ELF-1 (cell line): ENCODE measurements at regions not wholly inside any gene's neighbourhood (a gene's known extent, or its start where the extent isn't known, plus 50 kb on each side); places are given as distances from the start of the nearest gene placed in this dataset.
"Not testable (repeated sequence)": the region's sequence is repeated elsewhere in the genome, so short reads cannot be mapped to it uniquely, and the experiment has no call there.

ENCODE experiments used
- DNase-seq: peaks from one replicate; pipeline ENCODE4 v3.0.0-alpha.2; 2016; ENCODE audit warnings: low read depth, low spot score

DNA sequence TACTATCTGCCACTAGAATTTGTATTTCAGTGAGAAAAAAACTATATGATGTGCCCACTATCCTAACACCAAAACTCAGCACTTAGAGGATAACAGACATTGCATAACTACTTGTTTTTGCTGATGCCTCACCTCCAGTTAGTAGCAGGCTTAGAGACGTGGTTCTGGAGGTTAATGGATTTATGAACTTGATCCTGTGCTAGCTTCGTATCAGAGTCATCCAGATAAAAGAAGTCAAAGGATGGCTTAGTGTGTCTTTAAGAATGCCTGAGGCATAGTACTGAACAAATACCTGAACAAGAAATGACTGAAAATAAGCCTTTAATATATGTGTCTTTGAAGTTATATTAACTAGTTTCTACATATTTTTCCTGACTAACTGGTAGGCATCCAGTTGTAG lies 414.9 kb upstream of the PTCHD4 start:
- DNase-seq: no peak

DNA sequence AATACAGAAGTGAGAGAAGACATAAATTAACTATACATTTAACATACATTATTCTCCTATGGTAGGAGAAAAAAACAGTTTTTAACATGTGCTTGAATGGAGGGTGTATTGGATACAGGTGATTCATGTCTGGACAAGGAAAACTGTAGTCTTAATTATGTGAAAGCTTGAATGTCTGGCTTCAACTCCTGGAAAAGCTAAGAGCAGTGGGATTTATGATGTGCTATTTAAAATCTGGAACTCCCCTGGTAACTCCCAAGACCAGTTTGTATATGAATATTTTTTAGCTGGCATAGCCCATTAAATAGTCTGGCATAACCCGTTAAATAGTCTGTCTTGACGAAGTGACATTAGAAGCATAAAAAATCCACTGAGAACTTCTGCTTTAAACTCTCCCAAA lies 410.0 kb upstream of the PTCHD4 start:
- DNase-seq: no peak

DNA sequence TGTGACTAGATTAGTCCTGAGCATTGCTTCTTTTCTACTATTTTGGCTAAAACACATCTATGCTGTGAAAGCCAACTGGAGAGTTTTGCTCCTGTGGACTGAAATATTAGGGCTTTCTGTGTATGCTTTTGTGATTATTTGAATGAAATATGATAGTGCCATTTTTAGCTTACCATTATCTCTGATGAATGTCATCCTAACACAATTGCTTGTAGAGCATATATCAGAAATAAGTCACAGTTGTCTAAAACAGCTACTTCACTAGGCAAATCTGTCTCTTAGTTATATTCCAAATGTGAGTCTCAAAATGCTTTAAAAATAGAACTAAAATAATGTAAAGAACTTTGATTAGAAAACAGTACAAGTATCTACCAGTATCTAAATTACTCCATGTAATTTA lies 401.4 kb upstream of the PTCHD4 start:
- DNase-seq: no peak

DNA sequence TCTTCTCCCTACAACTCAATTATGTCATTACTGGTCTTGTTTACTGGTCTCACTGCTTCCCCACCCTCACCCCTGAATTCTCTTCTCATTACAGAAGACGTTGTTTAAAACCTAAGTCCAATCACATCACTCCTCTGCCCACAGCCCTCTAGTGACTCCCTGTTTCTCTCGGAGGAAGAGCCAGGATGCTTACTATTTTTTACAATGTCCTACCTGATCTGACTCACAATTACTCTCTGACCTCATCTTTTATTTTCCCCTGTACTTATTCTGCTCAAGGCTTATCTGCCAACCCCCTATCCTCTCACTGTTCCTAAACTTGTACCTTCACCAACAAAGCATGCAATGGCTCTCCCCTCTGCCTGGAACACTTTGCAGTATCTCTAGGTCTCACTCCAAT lies 400.4 kb upstream of the PTCHD4 start:
- DNase-seq: no peak

- DNase-seq: no peak
Observed at GRCh38 chr6:48505621-48506020, 394.6 kb upstream of the PTCHD4 start.

DNA sequence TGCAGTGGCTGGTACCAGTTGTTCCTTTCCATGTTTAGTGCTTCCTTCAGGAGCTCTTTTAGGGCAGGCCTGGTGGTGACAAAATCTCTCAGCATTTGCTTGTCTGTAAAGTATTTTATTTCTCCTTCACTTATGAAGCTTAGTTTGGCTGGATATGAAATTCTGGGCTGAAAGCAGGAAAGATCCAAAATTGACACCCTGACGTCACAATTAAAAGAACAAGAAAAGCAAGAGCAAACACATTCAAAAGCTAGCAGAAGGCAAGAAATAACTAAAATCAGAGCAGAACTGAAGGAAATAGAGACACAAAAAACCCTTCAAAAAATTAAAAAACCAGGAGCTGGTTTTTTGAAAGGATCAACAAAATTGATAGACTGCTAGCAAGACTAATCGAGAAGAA lies 382.4 kb upstream of the PTCHD4 start:
- not testable (repeated sequence) for DNase-seq

GRCh38 chr6:48490658-48491057 lies 379.7 kb upstream of the PTCHD4 start:
- no peak for DNase-seq

- DNase-seq: no peak
Observed at GRCh38 chr6:48486876-48487275, 375.9 kb upstream of the PTCHD4 start.

- no peak for DNase-seq
Observed at GRCh38 chr6:48486373-48486772, 375.4 kb upstream of the PTCHD4 start.

- peak; percentile 5 for DNase-seq
Observed at GRCh38 chr6:48476257-48476656, 365.3 kb upstream of the PTCHD4 start.

GRCh38 chr6:48475275-48475674 lies 364.3 kb upstream of the PTCHD4 start:
- DNase-seq: no peak

DNA sequence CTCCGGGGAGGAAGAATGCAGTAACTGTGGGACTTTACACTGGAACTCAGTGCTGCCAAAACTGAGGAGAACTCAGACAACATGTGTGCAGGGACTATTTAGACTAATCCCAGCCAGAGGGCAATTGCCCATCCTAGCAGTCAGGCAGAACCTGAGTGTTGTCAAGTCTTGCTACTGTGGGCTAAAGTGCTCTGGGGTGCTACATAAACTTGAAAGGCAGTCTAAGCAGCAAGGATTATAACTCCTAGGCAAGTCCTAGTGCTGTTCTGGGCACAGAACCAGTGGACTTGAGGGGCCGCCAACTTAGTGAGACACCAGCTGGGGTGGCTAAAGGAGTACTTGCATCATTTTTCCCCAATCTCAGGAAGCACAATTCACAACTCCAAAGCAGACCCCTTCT lies 363.8 kb upstream of the PTCHD4 start:
- DNase-seq: no peak

GRCh38 chr6:48474136-48474535 lies 363.1 kb upstream of the PTCHD4 start:
- DNase-seq: no peak

DNA sequence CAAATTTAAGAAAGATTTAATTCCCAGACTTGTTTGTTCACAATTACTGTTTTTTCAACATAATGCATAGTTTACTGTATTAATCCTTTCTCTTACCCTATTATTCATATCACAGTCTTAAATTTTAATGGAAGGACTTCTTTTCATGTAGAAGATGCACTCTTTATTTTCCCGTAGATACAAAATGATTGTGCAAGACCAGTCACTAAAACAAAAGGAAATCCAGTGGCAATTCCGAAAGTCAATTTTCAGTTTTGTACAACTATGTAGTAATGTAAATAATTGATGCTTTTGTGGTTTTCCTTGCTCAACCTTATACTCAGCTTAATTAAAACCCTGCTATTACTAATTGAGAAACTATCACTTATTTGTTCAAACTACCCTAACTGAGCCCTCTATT lies 361.5 kb upstream of the PTCHD4 start:
- no peak for DNase-seq

DNA sequence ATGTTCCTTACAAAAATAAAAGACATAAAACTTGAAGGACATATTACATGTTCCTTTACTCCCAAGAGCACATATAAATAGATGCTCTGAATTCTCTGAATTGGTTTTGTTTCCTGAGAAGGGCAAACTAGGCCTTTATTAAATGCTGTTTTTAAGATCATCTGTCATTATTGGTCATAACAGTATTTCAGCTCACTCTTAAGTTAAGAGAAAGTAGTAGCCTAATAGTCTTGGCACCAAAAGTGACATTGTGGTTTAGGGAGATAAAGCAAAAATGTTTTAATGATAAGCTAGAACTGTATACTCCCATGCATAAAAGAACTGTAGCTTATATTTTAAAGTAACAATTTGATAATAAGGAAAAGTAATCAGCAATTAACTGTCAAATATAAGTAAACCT lies 361.1 kb upstream of the PTCHD4 start:
- DNase-seq: no peak

GRCh38 chr6:48471326-48471725 lies 360.3 kb upstream of the PTCHD4 start:
- DNase-seq: no peak

GRCh38 chr6:48449002-48449401 lies 338.0 kb upstream of the PTCHD4 start:
- DNase-seq: no peak

DNA sequence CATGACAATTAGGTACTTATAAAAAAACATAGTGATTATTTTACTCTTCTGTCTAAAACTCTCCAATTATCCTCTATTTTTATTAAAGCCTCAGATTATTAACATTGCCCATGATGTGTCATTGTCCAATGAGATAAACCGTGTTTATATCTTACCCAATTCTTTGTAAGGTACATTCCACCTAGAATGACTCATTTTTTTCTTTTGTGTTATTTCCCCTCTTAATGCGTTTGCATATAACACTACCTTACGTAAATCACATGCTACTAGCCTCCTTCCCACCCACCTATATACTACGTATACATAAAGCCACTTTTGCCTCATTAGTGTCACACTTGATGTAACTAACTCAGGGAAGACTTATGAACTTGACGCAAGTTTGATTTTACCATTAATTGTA lies 336.3 kb upstream of the PTCHD4 start:
- no peak for DNase-seq

DNA sequence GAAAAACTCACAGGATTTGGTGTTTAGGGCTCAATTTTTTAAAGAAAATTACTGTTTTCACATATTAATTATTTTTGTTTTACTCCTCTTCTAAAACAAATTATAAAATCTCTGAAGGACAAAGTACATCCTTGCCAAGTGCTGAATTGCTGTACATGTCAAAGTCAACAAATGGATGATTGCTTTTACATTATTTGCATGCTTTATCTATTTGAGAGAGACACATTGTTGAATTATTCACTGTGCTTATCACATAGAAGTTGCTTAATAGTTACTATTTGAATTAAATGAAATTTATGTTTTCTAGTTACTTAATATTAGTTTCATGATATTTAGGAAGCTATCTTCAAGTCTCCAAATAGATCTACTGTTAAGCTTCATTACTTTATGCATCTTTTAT lies 318.6 kb upstream of the PTCHD4 start:
- DNase-seq: no peak

DNA sequence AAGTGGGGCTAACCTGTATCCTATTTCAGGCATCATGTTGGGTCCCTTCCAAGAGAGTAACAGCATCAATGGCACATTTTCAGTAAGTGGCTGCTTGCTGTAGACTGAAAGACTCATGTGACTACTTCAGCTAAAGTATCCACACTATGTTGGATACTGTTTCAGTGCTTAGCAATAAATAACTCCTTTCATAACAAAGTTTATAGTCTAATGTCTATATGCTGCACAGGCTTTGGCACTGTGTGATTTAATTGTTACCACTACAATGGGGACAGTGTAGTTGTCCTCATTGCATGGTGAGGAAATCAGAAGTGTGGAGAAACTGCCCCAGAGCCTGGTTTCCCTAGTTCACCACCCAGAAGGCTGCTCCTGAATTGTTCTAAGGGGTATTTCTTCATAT lies 318.0 kb upstream of the PTCHD4 start:
- DNase-seq: no peak

DNA sequence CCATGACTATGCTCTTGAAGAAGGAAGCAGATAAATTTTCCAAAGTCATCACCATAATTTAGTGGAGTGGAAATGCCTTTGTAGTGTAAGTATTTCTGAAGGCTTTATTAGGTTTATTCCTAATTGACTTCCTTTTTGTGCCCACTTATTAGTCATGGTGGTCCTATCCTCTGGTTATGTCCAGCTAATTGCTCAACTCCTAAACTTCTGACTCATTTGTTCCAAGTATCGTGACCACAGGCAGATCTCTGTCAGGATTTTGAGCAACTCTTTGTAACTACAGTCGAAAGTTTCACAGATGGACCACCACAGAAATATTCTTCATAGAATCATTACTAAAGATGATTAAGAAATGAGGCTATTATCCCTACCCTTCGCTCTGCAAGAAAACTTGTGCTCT lies 315.6 kb upstream of the PTCHD4 start:
- DNase-seq: no peak

GRCh38 chr6:48423640-48424365 lies 312.8 kb upstream of the PTCHD4 start:
- DNase-seq: no peak

- no peak for DNase-seq
Observed at GRCh38 chr6:48419992-48420391, 309.0 kb upstream of the PTCHD4 start.

GRCh38 chr6:48417927-48418326 lies 306.9 kb upstream of the PTCHD4 start:
- no peak for DNase-seq
